ENCODE measurements at regions not wholly inside any gene's neighbourhood (a gene's known extent, or its start where the extent isn't known, plus 50 kb on each side); places are given as distances from the start of the nearest gene placed in this dataset.

GRCh38 chr19:28936001-28936400, 276.9 kb downstream of the UQCRFS1 start:
- no peak for DNase-seq (ENCODE audit: low spot score)

GRCh38 chr19:28934631-28935030, 278.3 kb downstream of the UQCRFS1 start:
- DNase-seq (ENCODE audit: low spot score): no peak

- no peak for DNase-seq (ENCODE audit: low spot score)
These were observed 279.9 kb downstream of the UQCRFS1 start for GRCh38 chr19:28933039-28933438.

GRCh38 chr19:28932446-28932845, 280.5 kb downstream of the UQCRFS1 start:
- no peak for DNase-seq (ENCODE audit: low spot score)

- no peak for DNase-seq (ENCODE audit: low spot score)
These were observed 283.9 kb downstream of the UQCRFS1 start for GRCh38 chr19:28929006-28929405.

- DNase-seq (ENCODE audit: low spot score): no peak
These were observed 285.5 kb downstream of the UQCRFS1 start for GRCh38 chr19:28927456-28927855.

- no peak for DNase-seq (ENCODE audit: low spot score)
These were observed 292.5 kb downstream of the UQCRFS1 start for GRCh38 chr19:28920269-28921066.

GRCh38 chr19:28917621-28918020, 295.3 kb downstream of the UQCRFS1 start:
- DNase-seq (ENCODE audit: low spot score): no peak

GRCh38 chr19:28915737-28916460, 297.1 kb downstream of the UQCRFS1 start:
- no peak for DNase-seq (ENCODE audit: low spot score)

GRCh38 chr19:28915202-28915601, 297.7 kb downstream of the UQCRFS1 start:
- DNase-seq (ENCODE audit: low spot score): no peak

GRCh38 chr19:28914173-28914572, 298.8 kb downstream of the UQCRFS1 start:
- DNase-seq (ENCODE audit: low spot score): no peak

- no peak for DNase-seq (ENCODE audit: low spot score)
These were observed 299.3 kb downstream of the UQCRFS1 start for GRCh38 chr19:28913626-28914025.

GRCh38 chr19:28908941-28909340, 304.0 kb downstream of the UQCRFS1 start:
- DNase-seq (ENCODE audit: low spot score): no peak

- DNase-seq (ENCODE audit: low spot score): no peak
These were observed 305.4 kb downstream of the UQCRFS1 start for GRCh38 chr19:28907534-28907933.

GRCh38 chr19:28905996-28906395, 307.0 kb downstream of the UQCRFS1 start:
- DNase-seq (ENCODE audit: low spot score): no peak

- no peak for DNase-seq (ENCODE audit: low spot score)
These were observed 313.2 kb downstream of the UQCRFS1 start for GRCh38 chr19:28899703-28900102.

- no peak for DNase-seq (ENCODE audit: low spot score)
These were observed 314.7 kb downstream of the UQCRFS1 start for GRCh38 chr19:28898249-28898648.

GRCh38 chr19:28889941-28890670, 322.8 kb downstream of the UQCRFS1 start:
- no peak for DNase-seq (ENCODE audit: low spot score)

GRCh38 chr19:28887920-28888618, 324.9 kb downstream of the UQCRFS1 start:
- DNase-seq (ENCODE audit: low spot score): no peak

GRCh38 chr19:28886708-28887107, 326.2 kb downstream of the UQCRFS1 start:
- no peak for DNase-seq (ENCODE audit: low spot score)

- no peak for DNase-seq (ENCODE audit: low spot score)
These were observed 327.0 kb downstream of the UQCRFS1 start for GRCh38 chr19:28885965-28886364.

GRCh38 chr19:28884786-28885476, 328.0 kb downstream of the UQCRFS1 start:
- DNase-seq (ENCODE audit: low spot score): no peak

Data from D341Med (cell line).